NT2/D1 (cell line): ENCODE measurements at regions not wholly inside any gene's neighbourhood (a gene's known extent, or its start where the extent isn't known, plus 50 kb on each side); places are given as distances from the start of the nearest gene placed in this dataset.
"Not testable (repeated sequence)": the region's sequence is repeated elsewhere in the genome, so short reads cannot be mapped to it uniquely, and the experiment has no call there.

Experiments used
- DNase-seq: peaks from one replicate; pipeline ENCODE4 v3.0.0-alpha.2; 2011; ENCODE audit warnings: low read depth, low spot score
- H3K27me3 ChIP-seq: 2 replicates; pipeline ENCODE4 v1.6.0; 2011; ENCODE audit warnings: mild to moderate bottlenecking; ENCODE audit not compliant: insufficient read length, insufficient read depth
- H3K36me3 ChIP-seq: 2 replicates; pipeline ENCODE4 v1.6.1; 2011; ENCODE audit warnings: mild to moderate bottlenecking, low read length, mixed read lengths; ENCODE audit not compliant: insufficient read depth, insufficient read length
- H3K4me1 ChIP-seq: 2 replicates; pipeline ENCODE4 v1.5.1; 2011; ENCODE audit not compliant: insufficient read depth, insufficient read length
- H3K4me3 ChIP-seq: 2 replicates; pipeline ENCODE4 v1.5.1; 2011; ENCODE audit warnings: low read depth; ENCODE audit not compliant: insufficient read length
- H3K9ac ChIP-seq: 2 replicates; pipeline ENCODE4 v1.6.0; 2011; ENCODE audit warnings: low read depth; ENCODE audit not compliant: insufficient read length
- H3K9me3 ChIP-seq: 2 replicates; pipeline ENCODE4 v1.5.1; 2011; ENCODE audit warnings: mild to moderate bottlenecking, low read length; ENCODE audit not compliant: insufficient read depth
- SUZ12 ChIP-seq: IDR thresholded peaks from 2 replicates; pipeline ENCODE4 v1.6.1; 2011; ENCODE audit not compliant: insufficient read length, insufficient read depth; ENCODE audit errors: extremely low read depth
- YY1 ChIP-seq: IDR thresholded peaks from 2 replicates; pipeline ENCODE4 v1.6.1; 2011; ENCODE audit not compliant: insufficient read length, insufficient read depth
- ZNF274 ChIP-seq: IDR thresholded peaks from 2 replicates; pipeline ENCODE4 v1.6.1; 2011; ENCODE audit warnings: mild to moderate bottlenecking, low read depth, low read length

GRCh38 chr6:148620579-148621298 is 126.1 kb upstream of the UST start:
- Histone ChIP-seq H3K27me3 (no peaks in the 10 kb centered on the region), H3K9ac (no peak overlapping the region), H3K4me3 (no peak overlapping the region), H3K9me3 (no peaks in the 10 kb centered on the region), H3K4me1 (no peaks in the 10 kb centered on the region), H3K36me3 (no peaks in the 10 kb centered on the region)
- DNase-seq: no peak
- no peak for TF ChIP-seq YY1
- no peak for TF ChIP-seq ZNF274
- no peak for TF ChIP-seq SUZ12

DNA sequence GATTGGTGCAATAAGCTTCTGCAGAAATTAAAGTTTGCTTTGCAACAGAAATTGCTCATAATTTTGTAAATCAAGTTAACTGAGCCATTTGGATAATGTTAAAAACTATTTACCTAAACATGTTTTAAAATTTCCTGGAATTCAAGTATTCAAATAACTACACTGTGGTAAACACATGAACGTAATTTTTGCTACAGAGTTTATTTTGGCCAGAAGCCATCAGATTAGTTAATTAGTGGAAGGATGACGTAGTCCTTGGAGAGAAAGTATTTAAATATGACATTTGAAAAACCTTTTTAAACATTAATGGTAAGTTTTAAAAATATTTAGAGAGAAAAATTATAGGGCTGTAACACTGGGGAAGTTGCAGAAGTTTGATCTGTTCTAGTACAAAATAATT is 121.2 kb upstream of the UST start:
- Histone ChIP-seq H3K36me3 (no peaks in the 10 kb centered on the region), H3K9ac (no peak overlapping the region)
- TF ChIP-seq SUZ12 (no peak), YY1 (no peak), ZNF274 (no peak)

DNA sequence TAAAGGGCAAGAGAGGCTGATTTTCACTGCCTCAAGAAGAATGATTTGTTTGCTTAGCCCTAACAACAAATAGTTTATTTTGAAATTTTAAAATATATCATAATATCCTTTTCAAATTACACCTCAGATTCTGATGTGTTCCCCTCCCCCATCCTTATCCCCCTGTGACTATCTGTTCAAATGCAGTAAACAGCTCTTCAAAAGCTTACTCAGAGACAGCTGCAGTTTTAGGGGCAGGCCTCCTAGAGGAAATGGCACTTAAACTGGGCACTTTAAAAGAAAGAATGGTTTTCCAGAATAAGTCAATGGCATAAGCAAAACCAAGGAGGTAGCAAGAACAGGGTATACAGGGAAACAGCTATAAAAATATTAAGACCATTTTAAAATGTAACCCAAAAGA is 118.6 kb upstream of the UST start:
- no peak overlapping the region for H3K4me3 ChIP-seq
- no peaks in the 10 kb centered on the region for H3K4me1 ChIP-seq
- no peak for DNase-seq
- no peaks in the 10 kb centered on the region for H3K36me3 ChIP-seq
- H3K9me3 ChIP-seq: no peaks in the 10 kb centered on the region
- H3K9ac ChIP-seq: no peak overlapping the region
- H3K27me3 ChIP-seq: no peaks in the 10 kb centered on the region
- TF ChIP-seq YY1 (no peak), ZNF274 (no peak), SUZ12 (no peak)

More for the DNA sequence above, 121.2 kb upstream of the UST start:
- Histone ChIP-seq H3K27me3 (no peaks in the 10 kb centered on the region), H3K4me1 (no peaks in the 10 kb centered on the region), H3K4me3 (no peak overlapping the region), H3K9me3 (no peaks in the 10 kb centered on the region)
- DNase-seq: no peak

- H3K27me3 ChIP-seq: no peaks in the 10 kb centered on the region
- H3K4me3 ChIP-seq: no peak overlapping the region
- DNase-seq: no peak
- H3K9me3 ChIP-seq: no peaks in the 10 kb centered on the region
- H3K9ac ChIP-seq: no peak overlapping the region
- TF ChIP-seq SUZ12 (no peak), YY1 (no peak), ZNF274 (no peak)
- no peaks in the 10 kb centered on the region for H3K36me3 ChIP-seq
- H3K4me1 ChIP-seq: no peaks in the 10 kb centered on the region
Measured at GRCh38 chr6:148629181-148629580, 117.6 kb upstream of the UST start.

DNA sequence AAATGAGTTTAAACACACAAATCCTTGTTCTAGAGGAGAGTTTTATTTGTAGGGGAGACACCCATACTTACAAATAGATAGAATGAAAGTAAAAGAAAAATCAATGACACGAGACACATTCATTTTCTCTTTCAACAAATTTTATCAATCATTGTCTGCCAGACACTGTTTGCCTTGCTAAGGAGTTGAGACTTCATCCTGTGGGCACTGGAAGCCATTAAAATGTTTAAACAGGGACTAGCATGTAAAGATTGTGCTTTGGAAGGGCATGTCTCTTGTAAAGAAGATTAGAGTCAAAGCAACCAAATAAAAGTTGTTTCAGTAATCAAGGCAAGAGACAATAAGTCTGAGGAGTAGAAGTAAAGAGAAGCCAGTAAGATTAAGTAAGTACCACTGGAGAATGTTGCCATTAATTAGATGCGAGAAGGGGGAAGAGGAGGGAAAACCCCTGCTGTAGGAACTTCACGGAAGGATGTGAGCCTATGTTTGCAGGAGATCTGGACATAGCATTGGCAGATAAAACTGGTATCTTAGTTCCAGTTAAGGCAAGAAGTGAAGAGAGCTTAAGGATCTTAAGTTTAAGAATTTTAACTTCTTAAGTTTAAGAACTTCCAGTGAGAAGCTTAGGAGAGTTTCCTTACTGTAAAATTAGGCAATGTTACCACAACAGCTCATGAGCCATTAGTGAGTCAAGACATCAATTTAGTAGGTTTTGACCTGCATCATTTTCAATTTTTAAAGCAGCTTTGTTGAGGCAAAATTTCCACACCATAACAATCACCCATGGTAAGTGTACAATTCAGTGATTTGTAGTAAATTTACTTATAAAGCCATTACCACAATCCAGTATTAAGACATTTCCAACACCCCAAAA is 117.0 kb upstream of the UST start:
- Histone ChIP-seq H3K36me3 (no peaks in the 10 kb centered on the region), H3K4me1 (no peaks in the 10 kb centered on the region), H3K4me3 (no peak overlapping the region), H3K9me3 (no peaks in the 10 kb centered on the region), H3K9ac (no peak overlapping the region), H3K27me3 (no peaks in the 10 kb centered on the region)
- DNase-seq: no peak
- TF ChIP-seq ZNF274 (no peak), YY1 (no peak), SUZ12 (no peak)

- Histone ChIP-seq H3K36me3 (no peaks in the 10 kb centered on the region), H3K27me3 (no peaks in the 10 kb centered on the region), H3K4me3 (no peak overlapping the region), H3K9me3 (peaks cover 20% of the 10 kb centered on the region; the same call in 1 of the 2 replicates), H3K9ac (no peak overlapping the region), H3K4me1 (no peaks in the 10 kb centered on the region)
- TF ChIP-seq SUZ12 (no peak), ZNF274 (no peak), YY1 (no peak)
- no peak for DNase-seq
Measured at GRCh38 chr6:148635070-148635743, 111.6 kb upstream of the UST start.

GRCh38 chr6:148641836-148642235 is 105.0 kb upstream of the UST start:
- not testable (repeated sequence) for H3K36me3 ChIP-seq, H3K4me3 ChIP-seq, H3K27me3 ChIP-seq, DNase-seq, H3K4me1 ChIP-seq, H3K9ac ChIP-seq
- peaks cover 18% of the 10 kb centered on the region; the same call in 1 of the 2 replicates for H3K9me3 ChIP-seq

GRCh38 chr6:148643208-148643607 is 103.6 kb upstream of the UST start:
- H3K4me3 ChIP-seq, H3K9ac ChIP-seq: not testable (repeated sequence)

DNA sequence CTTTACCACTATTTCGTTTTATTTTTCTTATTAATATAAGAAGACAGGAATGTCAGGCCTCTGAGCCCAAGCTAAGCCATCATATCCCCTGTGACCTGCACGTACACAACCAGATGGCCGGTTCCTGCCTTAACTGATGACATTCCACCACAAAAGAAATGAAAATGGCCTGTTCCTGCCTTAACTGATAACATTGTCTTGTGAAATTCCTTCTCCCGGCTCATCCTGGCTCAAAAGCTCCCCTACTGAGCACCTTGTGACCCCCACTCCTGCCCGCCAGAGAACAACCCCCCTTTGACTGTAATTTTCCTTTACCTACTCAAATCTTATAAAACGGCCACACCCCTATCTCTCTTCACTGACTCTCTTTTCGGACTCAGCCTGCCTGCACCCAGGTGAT is 101.8 kb upstream of the UST start:
- not testable (repeated sequence) for DNase-seq, H3K36me3 ChIP-seq

More at GRCh38 chr6:148643208-148643607, 103.6 kb upstream of the UST start:
- H3K36me3 ChIP-seq, H3K4me1 ChIP-seq, H3K27me3 ChIP-seq, DNase-seq: not testable (repeated sequence)
- H3K9me3 ChIP-seq: peaks cover 23% of the 10 kb centered on the region; the same call in 1 of the 2 replicates

More for the DNA sequence above, 101.8 kb upstream of the UST start:
- not testable (repeated sequence) for H3K4me3 ChIP-seq, H3K27me3 ChIP-seq, H3K9ac ChIP-seq, H3K4me1 ChIP-seq
- peaks cover 21% of the 10 kb centered on the region; the same call in 1 of the 2 replicates for H3K9me3 ChIP-seq
